ENCODE measurements at regions not wholly inside any gene's neighbourhood (a gene's known extent, or its start where the extent isn't known, plus 50 kb on each side); places are given as distances from the start of the nearest gene placed in this dataset.

- DNase-seq (no peak), ATAC-seq (no peak)
- Histone ChIP-seq H3K27me3 (ENCODE audit: low read length) (peaks cover 39% of the 10 kb centered on the region), H4K20me1 (ENCODE audit: low read length) (no peaks in the 10 kb centered on the region), H3K4me1 (ENCODE audit: insufficient read depth, low read length) (no peaks in the 10 kb centered on the region), H3K4me3 (ENCODE audit: low read length) (no peak overlapping the region), H2AFZ (ENCODE audit: low read length) (no peak overlapping the region), H3F3A (ENCODE audit: low read length, unreplicated experiment) (no peaks in the 10 kb centered on the region), H3K9me3 (ENCODE audit: low read length) (no peaks in the 10 kb centered on the region), H3K27ac (ENCODE audit: low read length) (no peak overlapping the region), H3K36me3 (ENCODE audit: low read depth, low read length) (no peaks in the 10 kb centered on the region), H3K9me2 (replicated peaks; ENCODE audit: low read length) (no peaks in the 10 kb centered on the region), H3K79me2 (ENCODE audit: low read length) (no peaks in the 10 kb centered on the region), H3K4me2 (ENCODE audit: low read length) (no peak overlapping the region), H3K9ac (ENCODE audit: low read length) (no peak overlapping the region)
- CTCF ChIA-PET, result no interaction called here
- no peak for TF ChIP-seq EZH2 (IDR thresholded peaks at IDR 0.05; ENCODE audit: low read length, unreplicated experiment)
- POLR2A ChIA-PET (ENCODE audit: unreplicated experiment), result no interaction called here
- BruUV-seq (replicated peaks), result no TSS peak
- intact Hi-C loops (cut with micrococcal nuclease), result no loop called here
These were observed 254.2 kb upstream of the NR4A3 start for GRCh38 chr9:99567436-99567835.

- H3K79me2 ChIP-seq (ENCODE audit: low read length), result no peaks in the 10 kb centered on the region
- H3K27ac ChIP-seq (ENCODE audit: low read length), result no peak overlapping the region
- no peaks in the 10 kb centered on the region for H3K9me3 ChIP-seq (ENCODE audit: low read length)
- no peak overlapping the region for H3K4me2 ChIP-seq (ENCODE audit: low read length)
- no peaks in the 10 kb centered on the region for H4K20me1 ChIP-seq (ENCODE audit: low read length)
- no peaks in the 10 kb centered on the region for H3K36me3 ChIP-seq (ENCODE audit: low read depth, low read length)
- H3F3A ChIP-seq (ENCODE audit: low read length, unreplicated experiment), result no peaks in the 10 kb centered on the region
- ChIA-PET POLR2A (ENCODE audit: unreplicated experiment) (no interaction called here), CTCF (no interaction called here)
- H3K4me1 ChIP-seq (ENCODE audit: insufficient read depth, low read length), result no peaks in the 10 kb centered on the region
- no peak overlapping the region for H3K4me3 ChIP-seq (ENCODE audit: low read length)
- intact Hi-C loops (cut with micrococcal nuclease), result no loop called here
- ATAC-seq (no peak), DNase-seq (no peak)
- H3K9ac ChIP-seq (ENCODE audit: low read length), result no peak overlapping the region
- H2AFZ ChIP-seq (ENCODE audit: low read length), result no peak overlapping the region
- no TSS peak for BruUV-seq (replicated peaks)
- TF ChIP-seq EZH2 (IDR thresholded peaks at IDR 0.05; ENCODE audit: low read length, unreplicated experiment) (no peak), CTCF (conservative IDR thresholded peaks at IDR 0.05; ENCODE audit: low read depth, low read length) (no peak), EZH2phosphoT487 (IDR thresholded peaks at IDR 0.05; ENCODE audit: borderline replicate concordance, low read length) (no peak)
- H3K27me3 ChIP-seq (ENCODE audit: low read length), result peaks cover 39% of the 10 kb centered on the region
- no peaks in the 10 kb centered on the region for H3K9me2 ChIP-seq (replicated peaks; ENCODE audit: low read length)
These were observed 251.8 kb upstream of the NR4A3 start for GRCh38 chr9:99569840-99570239.

GRCh38 chr9:99572567-99572966 lies 249.1 kb upstream of the NR4A3 start:
- BruUV-seq (replicated peaks), result no TSS peak
- H4K20me1 ChIP-seq (ENCODE audit: low read length), result no peaks in the 10 kb centered on the region
- H3K9me2 ChIP-seq (replicated peaks; ENCODE audit: low read length), result no peaks in the 10 kb centered on the region
- H3F3A ChIP-seq (ENCODE audit: low read length, unreplicated experiment), result no peaks in the 10 kb centered on the region
- no peaks in the 10 kb centered on the region for H3K36me3 ChIP-seq (ENCODE audit: low read depth, low read length)
- ATAC-seq (no peak), DNase-seq (no peak)
- CTCF ChIA-PET, result no interaction called here
- no peak overlapping the region for H2AFZ ChIP-seq (ENCODE audit: low read length)
- no peak overlapping the region for H3K27ac ChIP-seq (ENCODE audit: low read length)
- POLR2A ChIA-PET (ENCODE audit: unreplicated experiment), result no interaction called here
- no peak overlapping the region for H3K9ac ChIP-seq (ENCODE audit: low read length)
- TF ChIP-seq EZH2phosphoT487 (IDR thresholded peaks at IDR 0.05; ENCODE audit: borderline replicate concordance, low read length) (no peak), EZH2 (IDR thresholded peaks at IDR 0.05; ENCODE audit: low read length, unreplicated experiment) (no peak), CTCF (conservative IDR thresholded peaks at IDR 0.05; ENCODE audit: low read depth, low read length) (no peak)
- no peaks in the 10 kb centered on the region for H3K4me1 ChIP-seq (ENCODE audit: insufficient read depth, low read length)
- intact Hi-C loops (cut with micrococcal nuclease), result no loop called here
- H3K4me2 ChIP-seq (ENCODE audit: low read length), result no peak overlapping the region
- H3K9me3 ChIP-seq (ENCODE audit: low read length), result no peaks in the 10 kb centered on the region
- H3K79me2 ChIP-seq (ENCODE audit: low read length), result no peaks in the 10 kb centered on the region
- H3K27me3 ChIP-seq (ENCODE audit: low read length), result peaks cover 31% of the 10 kb centered on the region
- H3K4me3 ChIP-seq (ENCODE audit: low read length), result no peak overlapping the region

Data from PC-3 (cell line).